Epithelial cell of prostate (primary cell): ENCODE measurements at regions not wholly inside any gene's neighbourhood (a gene's known extent, or its start where the extent isn't known, plus 50 kb on each side); places are given as distances from the start of the nearest gene placed in this dataset.
"Not testable (repeated sequence)": the region's sequence is repeated elsewhere in the genome, so short reads cannot be mapped to it uniquely, and the experiment has no call there.

Experiments
- DNase-seq: peaks from one replicate; pipeline ENCODE4 v3.0.0-alpha.2; 2011; ENCODE audit warnings: low read depth, low spot score
- H3K27ac ChIP-seq: fragments of 450-650 bp; 2 replicates; pipeline ENCODE4 v1.5.1; 2017; ENCODE audit warnings: mild to moderate bottlenecking

DNA sequence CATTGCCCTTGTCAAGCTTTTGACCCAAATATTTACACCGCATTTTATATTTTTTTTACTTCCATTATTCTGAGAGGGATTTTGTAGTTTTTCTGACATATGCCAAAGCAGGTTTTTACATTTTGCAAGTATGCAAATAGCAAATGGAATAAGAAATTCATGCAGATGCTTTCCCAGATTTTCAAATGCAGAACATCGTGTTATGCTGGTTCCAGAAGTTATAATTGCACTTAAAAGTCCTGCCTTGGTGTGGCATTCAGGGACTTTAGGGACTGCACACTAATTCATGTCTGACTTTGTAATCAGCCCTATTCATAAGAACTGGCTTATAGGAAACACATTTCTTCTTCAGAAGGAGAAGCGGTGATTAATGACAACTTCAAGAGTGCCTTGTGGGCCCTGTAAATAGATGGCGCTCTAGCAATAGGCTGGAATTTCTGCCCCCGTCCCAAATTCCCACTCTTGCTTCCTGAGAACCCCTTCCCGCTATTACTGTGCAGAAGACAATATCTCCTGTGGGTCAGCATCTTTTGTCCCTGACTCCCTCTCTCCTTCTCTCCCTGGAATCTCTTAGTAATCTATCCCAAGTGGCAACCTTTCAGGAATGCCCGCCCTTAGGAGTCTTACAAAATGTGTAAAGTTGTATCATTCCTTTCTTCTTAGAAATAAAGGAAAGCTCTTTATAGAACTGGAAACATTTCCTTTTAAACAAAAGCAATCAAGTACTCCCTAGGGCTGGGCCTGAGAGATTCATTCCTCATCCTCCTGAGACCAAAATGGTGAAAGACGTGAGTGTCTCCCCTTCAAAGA is 264.0 kb downstream of the INHBA start:
- no peak for DNase-seq

DNA sequence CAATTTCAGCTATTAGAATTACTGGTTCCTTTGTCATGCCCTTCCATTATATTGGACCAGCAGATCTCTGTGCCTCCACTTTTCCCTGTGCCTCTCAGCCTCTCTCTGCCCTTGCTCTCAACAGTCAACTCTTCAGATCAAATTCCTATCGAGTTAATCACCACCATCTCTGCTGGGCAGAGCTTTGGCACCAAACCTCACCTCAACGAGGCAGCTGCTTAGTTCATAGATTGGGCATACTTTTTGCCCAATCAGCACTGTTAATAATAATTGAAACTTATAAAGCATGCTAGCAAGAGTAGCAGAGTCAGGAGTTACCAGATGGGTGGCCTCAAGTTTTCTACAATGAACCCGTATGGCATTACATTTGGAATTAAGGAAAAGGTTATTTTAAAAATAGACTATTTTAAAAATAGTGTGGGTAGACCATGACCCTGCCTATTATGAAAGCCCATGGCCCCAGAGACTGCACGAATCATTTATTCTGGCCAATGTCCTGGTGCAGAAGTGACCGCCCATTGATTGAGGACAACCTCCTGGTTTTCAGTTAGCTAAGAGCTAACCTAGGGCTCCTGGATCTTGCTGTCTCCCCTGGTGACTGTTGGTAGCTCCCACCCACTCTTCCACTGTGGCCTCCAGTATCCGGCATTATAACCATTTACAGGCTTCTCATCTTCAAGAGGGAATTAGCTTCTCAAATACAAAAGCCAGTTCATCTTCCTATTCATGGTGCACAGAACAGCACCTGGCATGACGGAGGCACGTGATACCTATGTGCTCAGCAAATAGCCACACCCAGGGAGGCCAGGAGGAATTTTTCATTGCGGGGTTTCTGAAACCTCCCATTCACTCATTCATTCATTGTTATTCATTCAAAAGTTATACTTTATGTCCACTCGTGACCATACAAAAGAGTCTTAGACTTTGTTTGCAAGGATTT is 265.4 kb downstream of the INHBA start:
- peak; percentile 31 for DNase-seq
- no peak overlapping the region for H3K27ac ChIP-seq

More for the DNA sequence above, 264.0 kb downstream of the INHBA start:
- no peak overlapping the region for H3K27ac ChIP-seq

DNA sequence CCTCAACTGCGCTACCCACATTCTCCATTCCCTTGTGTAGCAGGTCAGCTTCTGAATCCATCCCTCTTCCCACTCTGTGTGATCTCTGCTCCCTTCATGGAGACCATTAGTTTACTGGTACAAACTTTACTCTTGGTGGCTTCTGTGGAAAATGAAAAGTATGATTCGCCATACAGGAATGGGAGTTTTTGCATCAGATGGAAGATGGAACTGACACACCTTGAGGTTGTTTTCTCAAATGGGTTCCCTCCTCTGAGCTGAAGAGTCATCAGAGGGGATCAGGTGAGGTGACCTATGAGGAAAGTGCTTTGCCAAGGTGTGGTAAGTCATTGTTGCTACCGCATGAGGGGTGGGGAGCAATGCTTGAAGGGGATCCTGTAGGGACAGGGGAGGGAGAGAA is 266.8 kb downstream of the INHBA start:
- H3K27ac ChIP-seq, result no peak overlapping the region
- no peak for DNase-seq

DNA sequence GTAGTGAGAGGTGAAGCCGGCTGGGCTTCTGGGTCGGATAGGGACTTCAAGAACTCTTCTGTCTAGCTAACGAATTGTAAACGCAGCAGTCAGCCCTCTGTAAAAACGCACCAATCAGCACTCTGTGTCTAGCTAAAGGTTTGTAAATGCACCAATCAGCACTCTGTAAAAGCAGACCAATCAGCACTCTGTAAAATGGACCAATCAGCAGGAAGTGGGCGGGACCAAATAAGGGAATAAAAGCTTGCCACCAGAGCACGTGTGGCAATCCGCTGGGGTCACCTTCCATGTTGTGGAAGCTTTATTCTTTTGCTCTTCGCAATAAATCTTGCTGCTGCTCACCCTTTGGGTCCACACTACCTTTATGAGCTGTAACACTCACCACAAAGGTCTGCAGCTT is 267.9 kb downstream of the INHBA start:
- DNase-seq, H3K27ac ChIP-seq: not testable (repeated sequence)

- DNase-seq, result no peak
- no peak overlapping the region for H3K27ac ChIP-seq
These were observed 271.2 kb downstream of the INHBA start for GRCh38 chr7:41431671-41432070.

- no peak overlapping the region for H3K27ac ChIP-seq
- DNase-seq, result no peak
These were observed 274.5 kb downstream of the INHBA start for GRCh38 chr7:41428381-41428780.

DNA sequence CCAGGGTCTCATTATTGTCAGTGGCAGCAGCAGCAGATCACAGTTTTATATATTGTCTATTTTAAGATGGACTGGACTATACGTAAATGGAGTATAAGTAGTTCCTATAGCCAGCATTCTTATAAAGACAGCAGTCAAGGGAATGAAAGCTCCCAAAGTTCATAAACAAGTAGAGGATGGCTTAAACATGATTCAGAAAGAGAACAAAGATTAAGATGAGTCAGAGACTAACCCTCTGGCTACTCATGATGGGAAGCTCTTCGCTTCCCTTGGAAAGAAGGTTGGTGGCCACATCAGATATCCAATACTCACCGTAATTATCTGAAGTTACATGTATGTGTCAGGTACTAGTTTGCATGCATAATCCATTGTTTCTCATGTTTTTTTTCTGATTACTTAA is 277.0 kb downstream of the INHBA start:
- peak overlapping the region; percentile 41 for H3K27ac ChIP-seq

GRCh38 chr7:41421056-41421455 is 281.8 kb downstream of the INHBA start:
- DNase-seq, result no peak
- H3K27ac ChIP-seq, result no peak overlapping the region

More for the DNA sequence above, 277.0 kb downstream of the INHBA start:
- peak; percentile 60 for DNase-seq

DNA sequence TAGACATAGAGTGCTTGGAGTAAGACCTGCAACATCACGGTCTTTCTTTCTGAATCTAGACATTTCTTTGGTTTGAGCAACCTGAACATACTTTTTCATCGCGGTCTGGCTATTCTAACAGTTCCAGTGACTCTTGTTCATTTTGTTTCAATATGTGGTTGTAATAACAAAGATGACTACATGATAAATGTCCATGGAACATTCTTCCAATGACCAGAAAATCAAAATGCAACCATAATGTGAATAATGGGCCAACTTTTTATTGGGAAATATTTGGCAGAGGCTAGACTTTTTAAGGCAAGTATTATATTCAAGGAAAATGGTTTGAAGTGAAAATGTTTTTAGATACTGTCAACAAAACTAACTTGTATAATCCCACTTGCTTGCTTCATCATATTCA is 282.5 kb downstream of the INHBA start:
- DNase-seq, result no peak

DNA sequence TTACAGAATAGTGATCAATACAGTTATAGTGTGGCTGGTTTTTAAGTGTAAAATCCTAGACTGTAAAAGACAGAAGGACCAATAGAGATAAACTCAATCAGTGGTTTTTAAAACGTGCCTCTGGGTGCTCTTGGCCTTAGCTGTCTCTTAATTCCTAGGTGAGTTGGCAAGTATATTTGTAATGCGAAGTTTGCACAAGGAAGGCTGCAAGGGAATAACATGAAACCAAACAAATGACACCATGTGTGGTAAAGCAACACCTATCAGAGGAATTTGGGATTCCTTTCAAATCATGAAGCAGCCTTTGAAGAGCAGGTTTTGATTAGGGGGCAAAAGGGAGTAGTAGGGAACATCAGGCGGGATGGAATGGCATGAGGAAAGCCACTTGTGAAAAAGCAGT is 284.6 kb downstream of the INHBA start:
- DNase-seq, result no peak
- H3K27ac ChIP-seq, result no peak overlapping the region

More for the DNA sequence above, 282.5 kb downstream of the INHBA start:
- H3K27ac ChIP-seq, result no peak overlapping the region

GRCh38 chr7:41416208-41416595 is 286.7 kb downstream of the INHBA start:
- DNase-seq, result no peak
- H3K27ac ChIP-seq, result peak overlapping the region; percentile 56

DNA sequence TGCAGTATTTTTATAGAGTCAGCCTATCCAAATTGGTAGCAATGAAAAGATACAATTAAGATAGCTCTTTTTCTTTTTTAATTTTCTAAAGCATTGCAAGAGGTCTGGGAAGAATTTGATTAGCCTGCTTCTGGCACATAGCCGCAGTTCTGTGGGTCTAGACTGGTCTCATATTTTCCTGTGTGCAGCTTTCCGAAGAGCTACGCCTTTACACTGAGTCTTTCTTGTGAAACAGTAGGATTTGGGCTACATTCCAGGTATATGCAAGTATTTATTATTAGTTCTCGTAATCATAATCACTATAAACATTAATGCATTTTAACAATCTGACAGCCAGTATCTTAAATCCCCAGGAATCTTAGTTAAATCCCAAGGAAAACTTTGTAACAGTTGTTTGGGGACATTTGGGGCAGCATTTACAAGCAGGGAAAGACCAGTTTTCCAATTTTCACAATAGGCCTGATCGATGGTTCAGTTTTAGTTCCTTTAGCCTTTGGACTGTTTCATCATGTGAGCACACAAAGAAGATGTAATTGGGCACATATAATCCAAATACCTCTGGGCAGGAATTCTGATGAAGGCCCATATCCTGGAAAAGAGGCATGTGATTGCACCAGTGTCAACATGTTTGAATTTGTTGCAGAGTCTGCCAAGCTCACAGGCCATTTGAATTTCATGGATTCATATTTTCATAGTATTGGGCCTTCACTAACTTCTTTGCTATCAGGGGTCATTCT is 287.3 kb downstream of the INHBA start:
- DNase-seq, result no peak
- peak overlapping the region; percentile 56 for H3K27ac ChIP-seq

GRCh38 chr7:41415051-41415450 is 287.8 kb downstream of the INHBA start:
- DNase-seq, result no peak
- H3K27ac ChIP-seq, result no peak overlapping the region

DNA sequence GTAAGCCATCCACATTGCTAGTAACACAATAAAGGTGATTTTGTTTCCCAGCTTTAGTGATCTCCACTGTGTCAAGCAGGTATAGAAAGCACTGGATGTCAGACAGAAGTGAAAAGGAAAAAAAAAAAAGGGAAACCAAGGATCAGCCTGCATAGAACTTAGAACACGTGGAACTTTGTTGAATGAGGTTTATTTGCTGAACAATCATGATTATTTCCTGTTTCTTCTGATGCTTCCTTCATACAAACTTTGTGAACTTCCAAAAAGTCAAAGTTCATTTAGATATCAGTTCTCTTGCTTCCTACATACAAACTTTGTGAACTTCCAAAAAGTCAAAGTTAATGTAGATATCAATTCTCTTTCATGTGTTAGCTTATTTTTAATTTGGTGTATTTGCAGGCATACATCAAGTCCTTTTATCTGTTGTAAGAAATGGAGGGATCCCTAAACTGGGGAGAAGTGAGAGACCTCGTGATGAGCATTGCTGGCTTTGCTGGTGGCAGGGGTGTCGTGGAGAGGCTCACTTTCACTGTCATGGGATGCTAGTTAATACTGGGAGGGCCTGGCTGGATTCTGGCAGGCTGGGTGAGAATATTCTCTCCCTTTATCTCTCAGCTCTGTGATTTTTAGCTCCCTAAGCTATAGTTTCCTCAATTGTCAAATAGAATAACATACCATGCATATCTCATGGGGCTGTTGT is 298.4 kb downstream of the INHBA start:
- DNase-seq, result no peak
- H3K27ac ChIP-seq, result no peak overlapping the region

GRCh38 chr7:41403291-41403690 is 299.6 kb downstream of the INHBA start:
- no peak overlapping the region for H3K27ac ChIP-seq
- DNase-seq, result no peak

DNA sequence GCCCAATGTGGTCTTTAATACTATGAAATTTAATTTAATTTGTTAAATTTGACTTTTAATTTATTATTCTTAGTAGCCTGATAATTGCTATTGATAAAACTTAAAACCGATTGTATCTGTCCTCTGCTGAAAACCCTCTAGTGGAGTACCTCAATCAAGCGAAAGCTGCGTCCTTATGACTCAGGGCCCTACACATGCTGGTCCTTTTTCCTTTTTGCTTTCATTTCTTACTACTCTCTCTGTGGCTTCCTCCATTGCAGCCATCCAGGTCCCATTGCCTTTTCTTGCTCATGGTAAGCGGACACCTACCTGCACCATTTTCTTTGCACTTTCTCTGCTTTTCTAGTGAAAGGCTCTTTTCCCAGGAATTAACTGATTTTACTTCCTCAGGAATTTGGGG is 301.1 kb downstream of the INHBA start:
- no peak overlapping the region for H3K27ac ChIP-seq
- DNase-seq, result no peak

GRCh38 chr7:41399171-41399570 is 303.7 kb downstream of the INHBA start:
- no peak overlapping the region for H3K27ac ChIP-seq
- DNase-seq, result no peak

GRCh38 chr7:41391818-41392217 is 311.1 kb downstream of the INHBA start:
- no peak for DNase-seq

GRCh38 chr7:41388933-41389332 is 314.0 kb downstream of the INHBA start:
- H3K27ac ChIP-seq, DNase-seq: not testable (repeated sequence)

More at GRCh38 chr7:41391818-41392217, 311.1 kb downstream of the INHBA start:
- H3K27ac ChIP-seq, result no peak overlapping the region

GRCh38 chr7:41385996-41386395 is 316.9 kb downstream of the INHBA start:
- peak overlapping the region; percentile 80 for H3K27ac ChIP-seq
- peak; percentile 82 for DNase-seq
